ENCODE measurements at regions not wholly inside any gene's neighbourhood (a gene's known extent, or its start where the extent isn't known, plus 50 kb on each side); places are given as distances from the start of the nearest gene placed in this dataset.

DNA sequence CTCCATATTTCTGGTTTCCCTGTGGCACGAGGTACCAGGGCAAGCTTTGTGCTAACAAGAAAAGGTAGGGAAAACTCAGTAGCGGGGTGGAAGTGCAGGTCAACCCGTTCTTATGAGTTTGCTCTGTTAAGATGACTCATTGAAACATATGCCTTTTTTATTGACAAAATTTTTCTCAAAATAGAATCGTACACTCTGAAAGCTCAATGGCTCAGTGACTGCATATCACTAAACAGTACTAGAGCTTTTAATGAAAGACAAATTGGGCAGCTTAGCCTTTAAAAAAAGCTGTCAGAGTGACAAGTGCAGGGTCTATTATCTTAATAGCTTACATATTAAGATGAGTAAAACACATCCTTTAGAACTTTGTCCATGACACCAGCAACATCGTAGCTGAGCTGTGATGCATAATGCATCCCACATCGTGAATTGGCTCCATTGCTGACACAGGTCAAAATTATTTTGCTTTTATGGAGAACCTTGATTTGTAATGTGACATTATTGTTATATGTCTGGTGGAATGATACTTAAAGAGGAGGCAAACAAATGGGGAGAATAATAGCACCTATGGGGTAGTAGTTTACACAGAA lies 264.4 kb downstream of the ETV1 start:
- TF ChIP-seq, protein P1, sequence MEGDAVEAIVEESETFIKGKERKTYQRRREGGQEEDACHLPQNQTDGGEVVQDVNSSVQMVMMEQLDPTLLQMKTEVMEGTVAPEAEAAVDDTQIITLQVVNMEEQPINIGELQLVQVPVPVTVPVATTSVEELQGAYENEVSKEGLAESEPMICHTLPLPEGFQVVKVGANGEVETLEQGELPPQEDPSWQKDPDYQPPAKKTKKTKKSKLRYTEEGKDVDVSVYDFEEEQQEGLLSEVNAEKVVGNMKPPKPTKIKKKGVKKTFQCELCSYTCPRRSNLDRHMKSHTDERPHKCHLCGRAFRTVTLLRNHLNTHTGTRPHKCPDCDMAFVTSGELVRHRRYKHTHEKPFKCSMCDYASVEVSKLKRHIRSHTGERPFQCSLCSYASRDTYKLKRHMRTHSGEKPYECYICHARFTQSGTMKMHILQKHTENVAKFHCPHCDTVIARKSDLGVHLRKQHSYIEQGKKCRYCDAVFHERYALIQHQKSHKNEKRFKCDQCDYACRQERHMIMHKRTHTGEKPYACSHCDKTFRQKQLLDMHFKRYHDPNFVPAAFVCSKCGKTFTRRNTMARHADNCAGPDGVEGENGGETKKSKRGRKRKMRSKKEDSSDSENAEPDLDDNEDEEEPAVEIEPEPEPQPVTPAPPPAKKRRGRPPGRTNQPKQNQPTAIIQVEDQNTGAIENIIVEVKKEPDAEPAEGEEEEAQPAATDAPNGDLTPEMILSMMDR (IDR thresholded peaks at IDR 0.05): no peak
- TF ChIP-seq POLR2A (IDR thresholded peaks at IDR 0.05): no peak
